NOMO-1 treated with dmso at 0.1 percent for 144 hours (cell line): ENCODE measurements at regions not wholly inside any gene's neighbourhood (a gene's known extent, or its start where the extent isn't known, plus 50 kb on each side); places are given as distances from the start of the nearest gene placed in this dataset.

Experiments
- DNase-seq: peaks from one replicate; lab custom pipeline; 2025; ENCODE audit not compliant: unreplicated experiment; lab: John Stamatoyannopoulos, UW

DNA sequence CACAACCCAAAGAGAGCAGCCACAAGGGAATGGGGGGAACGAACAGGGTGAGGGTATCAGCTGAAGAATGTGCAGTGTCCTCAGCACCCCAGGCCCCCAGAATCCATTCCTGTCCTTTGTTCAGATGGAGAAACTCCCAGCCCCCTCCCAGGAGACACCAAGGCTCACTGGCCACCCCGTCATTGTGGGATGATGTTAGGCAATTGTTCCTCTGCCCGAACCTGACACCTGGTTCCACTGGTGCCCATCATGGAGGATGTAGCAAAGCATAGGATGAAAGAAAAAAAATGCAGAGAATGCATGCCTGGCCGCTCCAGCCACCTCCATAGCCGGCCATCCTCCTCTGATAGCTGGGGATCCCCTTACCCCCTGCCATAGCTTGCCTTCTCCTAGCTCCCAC lies 197.3 kb upstream of the TWIST2 start:
- no peak for DNase-seq

DNA sequence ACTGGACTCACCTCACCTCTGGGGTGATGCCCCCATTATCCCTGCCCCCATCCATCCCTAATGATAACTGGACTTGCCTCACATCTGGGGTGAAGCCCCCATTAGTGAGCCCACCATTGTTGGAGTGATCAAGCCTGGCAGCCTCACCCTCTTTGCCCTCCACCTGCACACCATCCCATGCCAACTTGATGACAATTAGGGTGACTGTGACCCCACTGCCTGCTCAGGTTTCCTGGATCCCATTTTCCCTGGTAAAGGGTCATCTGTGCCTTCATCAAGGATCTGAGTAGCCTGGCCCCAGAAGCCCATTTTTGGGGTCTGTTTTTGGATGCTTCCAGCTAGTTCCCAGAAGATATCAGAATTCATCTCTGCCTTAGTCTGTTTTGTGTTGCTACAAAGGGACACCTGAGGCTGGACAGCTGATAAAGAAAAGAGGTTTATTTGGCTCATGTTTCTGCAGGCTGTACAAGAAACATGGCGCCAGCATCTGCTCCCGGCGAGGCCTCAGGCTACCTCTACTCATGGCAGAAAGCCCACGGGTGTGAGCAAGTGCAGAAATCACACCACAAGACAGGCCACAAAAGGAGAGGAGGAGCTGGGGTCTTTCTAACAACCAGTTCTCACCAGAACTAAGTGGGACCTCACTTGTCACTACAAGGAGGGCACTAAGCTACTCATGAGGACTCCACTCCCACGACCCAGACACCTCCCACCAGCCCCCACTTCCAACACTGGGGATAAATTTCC lies 196.4 kb upstream of the TWIST2 start:
- DNase-seq, result no peak

DNA sequence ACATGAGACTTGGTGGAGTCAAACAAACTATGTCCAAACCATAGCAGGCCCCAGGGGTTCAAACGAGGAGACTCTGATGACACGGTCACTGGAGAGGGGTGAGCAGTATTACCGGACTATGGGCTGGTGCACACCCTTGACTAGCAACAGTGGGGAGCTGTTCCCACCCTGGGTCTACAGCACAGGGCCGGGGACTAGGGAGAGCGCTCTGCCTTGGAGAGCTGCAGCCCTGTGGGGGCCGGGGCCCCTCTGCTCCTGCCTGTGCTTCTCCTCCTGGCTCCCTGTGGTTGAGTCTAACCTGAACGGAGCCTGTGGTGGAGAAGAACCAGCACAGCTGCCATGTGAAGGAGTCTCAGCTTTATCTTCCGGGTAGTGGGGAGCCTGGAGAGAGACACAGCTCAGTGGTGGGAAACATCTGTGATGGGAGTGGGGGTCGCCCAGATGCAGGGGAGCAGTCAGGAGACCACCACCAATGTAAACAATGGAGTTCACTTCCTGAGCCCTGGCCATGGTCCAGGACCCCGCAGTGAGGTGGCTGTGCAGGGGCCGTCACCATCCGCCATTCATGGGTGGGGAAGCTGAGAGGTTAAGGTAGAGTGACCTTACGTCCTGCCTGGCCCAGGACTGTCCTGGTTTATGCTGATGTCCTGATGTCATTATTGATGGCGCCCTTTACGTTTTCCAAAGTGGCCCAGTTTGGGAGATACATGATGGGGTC lies 195.7 kb upstream of the TWIST2 start:
- no peak for DNase-seq

DNA sequence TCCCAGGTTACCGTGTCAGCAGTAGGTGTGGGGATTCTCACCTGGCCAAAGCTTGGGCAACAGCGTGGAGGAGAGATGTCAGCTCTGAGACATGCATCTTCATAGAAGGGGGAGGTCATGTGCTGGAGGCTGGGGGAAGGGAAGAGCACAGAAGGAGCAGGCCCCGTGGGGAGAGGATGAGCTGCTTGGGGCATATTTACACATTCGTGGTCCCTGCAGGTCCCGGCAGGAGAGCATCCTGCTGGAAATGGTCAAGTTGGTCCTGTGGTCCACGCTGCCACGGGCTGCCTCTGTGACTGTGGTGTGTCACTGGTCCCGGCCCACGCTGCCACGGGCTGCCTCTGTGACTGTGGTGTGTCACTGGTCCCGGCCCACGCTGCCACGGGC lies 195.1 kb upstream of the TWIST2 start:
- no peak for DNase-seq

DNA sequence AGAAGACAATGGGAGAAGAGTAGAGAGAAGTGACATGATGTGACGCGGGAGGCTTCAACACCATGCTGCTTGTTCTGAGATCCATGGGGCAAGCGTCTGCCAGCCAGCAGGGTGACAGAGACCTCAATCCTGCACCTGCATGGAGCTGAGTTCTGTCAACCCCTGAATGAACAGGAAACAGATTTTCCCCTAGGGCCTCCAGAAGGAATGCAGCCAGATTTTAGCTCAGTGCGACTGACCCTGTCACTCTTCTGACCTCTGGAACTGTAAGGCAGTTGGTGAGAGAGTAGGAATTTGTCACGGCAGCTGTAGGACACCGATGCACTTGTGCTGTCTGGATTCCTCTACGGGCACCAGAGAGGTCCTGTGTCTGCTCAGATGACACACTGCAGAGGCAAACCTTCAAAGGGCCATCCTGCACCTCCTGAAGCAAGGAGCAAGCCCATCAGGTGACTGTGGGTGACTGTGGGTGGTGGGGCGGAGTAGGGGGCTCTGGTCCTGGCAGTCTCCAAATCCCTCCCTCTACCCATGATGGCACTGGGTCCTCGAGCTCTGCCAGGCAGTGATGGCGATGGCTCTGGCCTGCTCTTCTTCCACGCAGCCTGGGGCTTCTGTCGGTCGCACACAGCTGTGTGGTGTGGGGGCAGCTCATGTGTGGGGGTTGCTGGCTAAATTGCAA lies 194.3 kb upstream of the TWIST2 start:
- DNase-seq, result no peak

DNA sequence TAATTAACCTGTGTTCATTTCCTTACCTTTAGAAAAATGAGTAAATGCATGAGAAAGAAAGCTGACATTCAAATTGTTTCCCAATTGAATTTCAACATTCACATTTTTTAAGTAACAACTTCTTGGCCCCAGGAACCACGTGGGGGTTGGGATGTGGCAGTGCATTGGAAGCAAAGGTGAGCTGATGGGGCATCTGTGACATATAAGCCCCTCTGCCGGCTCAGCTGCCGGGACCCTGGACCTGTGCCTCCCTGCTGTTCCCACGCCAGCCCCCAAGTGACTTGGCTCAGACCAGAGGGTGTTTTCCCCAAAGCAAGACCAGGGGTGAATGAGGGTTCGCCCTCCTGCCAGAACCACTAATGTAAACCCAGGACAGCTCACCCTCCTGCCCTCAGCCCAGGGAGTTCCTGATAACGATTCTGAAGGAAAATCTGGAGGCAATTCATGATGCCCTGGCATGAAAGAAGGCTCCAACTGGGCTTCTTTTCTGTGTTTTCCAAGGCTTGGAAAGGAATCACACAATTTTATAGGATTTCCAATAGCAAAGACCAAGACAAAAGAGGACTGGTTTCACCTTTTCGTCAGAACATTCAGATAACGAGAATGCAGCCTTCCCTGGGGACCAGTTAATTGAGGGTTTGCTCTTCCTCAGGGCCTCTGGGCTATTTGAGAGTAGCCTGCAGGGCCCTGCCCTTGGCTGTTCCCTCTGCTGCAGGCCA lies 193.2 kb upstream of the TWIST2 start:
- no peak for DNase-seq

DNA sequence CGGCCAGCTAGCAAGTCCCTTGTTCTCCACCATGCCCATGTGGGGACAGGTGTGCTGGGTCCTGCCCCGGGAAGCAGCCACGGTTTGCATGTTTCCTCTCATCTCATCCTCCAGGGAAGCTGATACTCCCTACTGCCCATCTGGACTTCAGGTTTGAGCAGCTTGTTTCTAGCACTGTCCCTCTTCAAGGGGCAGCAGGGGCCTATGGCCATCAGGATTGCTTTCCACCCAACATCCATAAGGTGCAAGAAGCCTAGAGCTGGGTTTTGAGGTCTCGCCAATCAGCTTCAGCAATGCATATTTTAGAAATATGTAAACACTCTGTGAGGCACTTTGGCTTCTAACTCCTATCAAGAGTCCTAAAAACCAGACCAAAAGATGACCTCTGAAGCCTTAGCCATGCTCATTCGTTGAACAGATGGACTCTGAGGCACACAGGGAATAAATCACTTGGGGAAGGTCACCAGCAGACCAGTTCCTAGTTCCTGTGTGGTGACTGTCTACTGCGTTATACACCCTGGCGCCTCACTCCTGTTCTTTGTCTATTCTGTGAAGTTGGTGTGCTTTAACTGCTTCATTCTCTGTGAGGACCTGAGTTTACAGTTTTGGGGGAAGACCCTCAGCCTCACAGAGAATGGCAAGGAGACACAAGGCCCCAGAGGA lies 192.6 kb upstream of the TWIST2 start:
- DNase-seq, result no peak

DNA sequence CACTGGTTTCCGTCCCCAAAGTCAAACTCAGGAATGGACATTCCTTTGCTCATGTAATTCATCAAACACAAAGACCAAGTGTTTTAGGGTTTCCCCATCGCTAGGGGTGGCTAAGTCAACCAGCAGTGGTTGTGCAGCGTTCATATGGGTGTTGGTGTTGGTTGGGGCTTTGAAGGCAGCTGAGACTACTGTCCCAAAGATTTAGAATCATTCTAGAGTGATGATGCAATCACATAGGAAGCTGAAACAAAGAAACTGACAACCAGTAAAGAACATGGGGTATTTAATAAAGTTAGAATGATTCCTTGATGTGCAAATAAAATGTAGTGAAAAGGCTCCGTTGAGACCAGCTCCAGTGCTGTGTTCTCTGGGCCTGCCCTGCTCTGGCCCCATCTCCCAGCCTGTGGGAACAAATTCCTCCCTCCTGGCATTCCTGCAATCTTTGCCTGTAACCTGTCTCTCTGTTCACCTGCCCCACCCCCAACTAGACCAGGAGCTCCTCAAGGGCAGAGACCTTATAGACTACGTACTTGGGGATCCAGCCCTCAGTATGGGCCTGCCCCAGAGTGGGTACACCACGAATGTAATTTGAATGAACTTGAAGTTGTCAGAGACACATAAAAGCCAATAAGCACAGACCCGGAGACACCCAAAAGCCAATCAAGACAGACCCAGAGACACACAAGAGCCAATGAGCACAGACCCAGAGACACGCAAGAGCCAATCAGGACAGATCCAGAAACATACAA lies 191.7 kb upstream of the TWIST2 start:
- DNase-seq, result no peak

DNA sequence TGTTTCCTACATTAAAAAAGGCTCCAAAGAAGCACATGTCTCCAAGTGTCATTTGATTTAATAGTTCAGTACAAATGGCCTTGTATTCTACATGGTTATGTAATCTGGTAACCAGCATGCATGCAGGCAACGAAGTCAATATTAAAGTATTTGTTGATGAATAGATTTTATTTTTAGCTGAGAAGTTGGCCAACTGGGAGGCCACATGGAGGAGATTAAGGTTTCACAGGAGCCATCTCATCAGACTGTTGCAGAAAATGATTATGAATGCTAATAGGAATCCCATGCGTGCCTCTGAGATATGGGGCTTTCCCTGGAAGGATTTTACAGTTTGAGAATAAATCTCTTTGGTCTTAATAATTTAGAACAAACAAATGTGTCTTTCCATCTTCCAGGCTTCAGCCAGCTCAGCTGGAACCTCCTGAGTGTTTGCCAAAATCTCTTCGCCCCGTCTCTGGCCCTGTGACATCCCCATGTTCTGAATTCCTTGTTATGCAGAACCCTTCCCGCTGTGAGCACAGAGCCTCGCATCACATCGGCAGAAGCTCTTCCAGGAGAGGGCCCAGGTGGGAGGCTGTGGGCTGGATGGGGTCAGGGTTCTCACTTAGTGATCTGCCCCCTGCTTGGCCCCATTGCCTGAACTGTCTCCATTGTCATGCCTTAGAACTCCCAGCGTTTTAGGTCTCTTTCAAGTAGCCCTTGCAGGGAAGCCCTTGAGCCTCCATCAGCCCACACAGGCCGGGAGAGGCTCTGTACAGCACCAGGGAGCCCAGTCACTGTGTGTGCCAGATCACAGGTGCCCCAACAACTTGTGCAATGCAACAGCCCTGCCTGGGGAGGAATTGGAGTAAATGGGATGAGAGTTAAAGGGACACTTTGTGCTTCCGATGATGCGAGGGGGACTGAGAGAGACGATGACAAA lies 190.5 kb upstream of the TWIST2 start:
- DNase-seq, result no peak

DNA sequence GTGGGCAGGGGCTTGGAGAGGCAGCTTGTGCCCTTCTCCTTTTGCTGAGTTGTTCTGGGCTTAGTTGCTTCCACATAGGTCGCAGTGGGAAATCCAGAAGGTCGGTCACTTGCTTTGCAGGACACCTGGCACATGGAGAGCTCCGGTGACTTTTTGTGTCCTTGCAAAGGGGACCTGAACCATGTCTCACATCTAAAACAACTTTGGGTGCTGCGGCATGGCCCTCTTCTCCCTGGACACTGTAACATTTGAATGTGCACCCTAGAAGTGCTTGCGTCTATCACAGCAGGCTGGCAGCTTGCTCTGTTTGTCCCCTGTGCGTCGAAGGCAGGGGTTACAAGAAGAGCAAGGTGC lies 189.9 kb upstream of the TWIST2 start:
- DNase-seq, result no peak

DNA sequence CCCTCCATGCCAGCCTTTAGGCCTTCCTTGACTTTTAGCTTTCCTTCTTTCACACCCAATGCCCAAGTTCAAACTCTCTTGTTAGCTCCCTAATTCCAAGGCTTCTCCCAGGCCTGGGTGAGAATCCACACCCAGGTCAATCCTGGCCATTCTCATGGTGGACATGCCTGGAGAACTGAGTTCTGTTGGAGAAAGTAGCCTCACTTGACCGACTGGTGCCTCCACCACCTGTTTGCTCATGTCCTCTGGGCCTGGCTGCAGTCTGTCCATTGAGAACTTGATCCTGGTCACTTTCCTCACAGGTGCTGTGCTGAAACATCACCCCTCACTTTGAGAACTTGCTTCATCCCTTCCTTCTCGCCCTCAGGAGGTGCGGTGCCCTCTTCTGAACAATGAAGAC lies 189.1 kb upstream of the TWIST2 start:
- no peak for DNase-seq

DNA sequence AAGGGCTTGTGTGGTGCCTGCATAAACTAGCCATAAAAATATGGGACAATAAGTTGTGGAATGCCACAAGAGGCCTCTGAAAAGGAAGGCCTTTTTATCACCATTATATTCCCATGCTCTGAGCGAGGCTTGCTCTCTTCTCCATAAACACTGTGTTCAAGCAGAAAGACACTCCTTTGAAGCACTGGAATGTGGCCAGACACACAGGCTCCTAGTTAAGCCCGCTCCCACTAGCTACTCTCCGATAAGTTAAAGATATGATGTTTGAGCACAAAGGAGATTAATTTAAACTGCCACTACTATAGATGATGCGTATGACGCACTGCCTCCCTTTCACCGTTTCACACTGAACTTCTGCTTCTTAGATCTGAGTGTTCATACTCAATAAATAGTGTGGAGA lies 188.7 kb upstream of the TWIST2 start:
- DNase-seq, result no peak

DNA sequence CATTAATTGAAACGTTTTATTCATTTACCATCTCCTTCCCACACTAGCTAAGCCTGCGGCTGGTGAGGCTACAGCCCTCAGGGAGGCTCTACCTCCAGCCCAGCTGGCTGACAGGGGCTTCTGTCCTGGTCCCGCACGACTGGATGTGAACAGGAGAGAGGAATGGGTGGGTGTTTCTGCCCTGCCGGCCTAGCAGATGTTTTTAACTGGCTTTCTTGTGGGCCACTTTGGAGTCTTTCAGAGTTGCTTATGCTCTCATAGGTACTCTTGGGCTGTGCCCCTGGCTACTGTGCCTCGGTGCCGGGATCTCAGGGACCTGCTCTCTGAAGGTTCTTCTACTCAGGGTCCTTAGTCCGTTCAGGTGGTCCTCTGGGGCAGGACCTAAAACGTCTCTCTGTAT lies 184.3 kb upstream of the TWIST2 start:
- no peak for DNase-seq

DNA sequence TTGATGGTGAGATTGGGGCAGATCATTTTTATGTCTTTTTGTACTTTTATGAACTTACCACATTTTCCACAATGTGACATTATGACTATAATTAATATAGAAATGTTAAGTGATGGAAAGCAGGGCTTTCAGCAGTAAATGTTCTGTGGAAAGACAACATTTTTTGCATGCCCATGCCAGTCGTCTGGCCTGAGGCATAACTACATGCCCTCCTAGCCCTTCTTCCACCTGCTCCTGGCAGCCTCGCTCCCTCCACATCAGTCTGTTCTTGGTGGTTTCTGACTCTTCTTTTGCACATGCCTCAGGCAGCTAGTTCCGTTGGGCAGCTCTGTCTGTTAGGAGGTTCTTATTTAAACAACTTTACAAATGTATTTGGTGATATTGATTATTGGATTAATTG lies 182.0 kb upstream of the TWIST2 start:
- DNase-seq, result no peak

DNA sequence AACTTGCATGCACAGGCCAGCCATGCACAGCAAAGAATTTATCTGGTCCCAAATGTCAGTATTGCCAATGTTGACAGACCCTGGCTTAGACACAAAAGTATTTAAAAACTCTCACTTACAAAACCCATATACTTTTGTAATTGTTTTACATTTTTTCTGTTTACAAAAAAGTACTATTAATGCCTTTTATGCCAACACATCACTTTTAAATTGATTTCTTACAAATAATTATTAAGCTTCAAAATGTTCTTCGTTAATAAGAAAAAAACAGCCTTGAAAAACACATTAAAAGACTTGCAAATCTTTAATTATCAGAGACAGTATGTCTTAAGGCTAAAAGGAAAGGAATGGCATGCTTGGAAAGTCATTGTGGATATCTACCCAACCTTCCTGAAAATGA lies 181.3 kb upstream of the TWIST2 start:
- DNase-seq, result no peak

DNA sequence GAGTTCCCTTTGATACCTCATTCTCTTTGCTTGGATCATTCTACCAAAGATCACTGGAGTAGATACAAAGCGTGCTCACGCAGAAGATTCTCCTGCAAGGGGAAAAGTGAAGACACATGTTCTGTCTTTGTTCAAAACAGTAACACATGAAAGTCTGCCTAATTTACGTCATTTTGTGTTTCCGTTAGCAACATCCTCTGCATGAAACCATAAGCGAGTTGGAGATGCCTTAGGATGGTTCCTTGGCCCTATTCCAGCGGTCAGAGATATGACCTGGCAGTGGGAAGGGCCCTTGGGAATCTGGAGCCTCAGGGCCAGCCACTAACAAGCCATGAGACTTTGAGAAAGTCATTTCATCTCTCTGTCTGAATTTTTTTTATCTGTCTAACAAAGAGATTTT lies 180.9 kb upstream of the TWIST2 start:
- DNase-seq, result no peak

DNA sequence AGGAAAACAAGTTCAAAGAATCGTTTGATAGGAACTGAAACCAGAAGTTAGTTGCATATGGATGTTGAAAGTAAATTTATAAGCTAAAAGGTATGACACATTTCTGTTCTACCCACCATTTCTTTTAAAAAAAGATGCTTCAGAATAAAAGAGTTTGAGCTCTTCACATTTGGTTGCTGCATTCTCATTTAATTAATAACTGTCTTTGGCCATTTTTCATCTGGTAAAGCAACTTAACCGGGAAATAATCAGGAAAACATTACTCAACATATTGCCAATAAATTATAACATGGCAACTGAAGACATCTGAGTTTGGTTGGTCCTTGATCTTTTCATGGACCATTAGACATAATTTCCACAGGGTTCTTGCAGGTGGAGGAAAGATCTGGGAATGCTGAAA lies 180.2 kb upstream of the TWIST2 start:
- no peak for DNase-seq

DNA sequence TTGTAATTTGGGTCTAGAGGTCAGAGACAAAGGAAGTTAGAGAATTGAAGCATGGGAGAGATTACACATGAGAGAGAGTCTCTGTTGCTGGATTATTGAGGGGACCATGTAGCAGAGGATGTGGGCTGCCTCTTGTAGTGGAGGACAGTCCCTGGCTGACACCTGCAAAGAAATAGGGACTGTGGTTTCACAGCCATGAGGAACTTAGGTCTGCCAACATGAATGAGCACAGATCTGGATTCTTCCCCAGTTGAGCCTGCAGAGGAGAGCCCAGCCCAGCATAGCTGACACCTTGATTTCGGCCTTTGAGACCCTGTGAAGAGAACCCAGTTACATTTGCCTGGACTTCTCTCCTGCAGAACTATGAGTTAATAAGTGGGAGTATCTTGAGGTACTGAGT lies 179.5 kb upstream of the TWIST2 start:
- DNase-seq, result no peak

DNA sequence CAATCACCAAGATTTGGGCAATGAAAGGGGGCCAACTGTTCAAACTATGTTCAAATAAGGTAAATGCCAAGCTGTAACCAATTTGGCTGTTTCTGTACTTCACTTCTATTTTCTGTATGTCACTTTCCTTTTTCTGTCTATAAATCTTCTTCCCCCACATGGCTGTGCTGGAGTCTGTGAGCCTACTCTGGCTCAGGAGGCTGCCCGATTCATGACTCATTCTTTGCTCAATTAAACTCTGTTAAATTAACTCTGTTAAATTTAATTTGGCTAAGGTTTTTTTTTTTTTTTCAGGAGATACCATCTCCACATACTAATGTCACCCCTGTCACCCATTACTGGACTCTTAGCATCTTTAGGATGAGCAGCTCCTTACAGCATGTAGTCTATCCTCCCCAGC lies 178.8 kb upstream of the TWIST2 start:
- DNase-seq, result no peak
